HG03108 (cell line): ENCODE measurements at regions not wholly inside any gene's neighbourhood (a gene's known extent, or its start where the extent isn't known, plus 50 kb on each side); places are given as distances from the start of the nearest gene placed in this dataset.
"Not testable (repeated sequence)": the region's sequence is repeated elsewhere in the genome, so short reads cannot be mapped to it uniquely, and the experiment has no call there.

ENCODE experiments used
- ATAC-seq: cut with Tn5 transposase; IDR thresholded peaks from one replicate; pipeline ENCODE4 v1.9.1; 2021; ENCODE audit warnings: moderate library complexity; ENCODE audit not compliant: unreplicated experiment

GRCh38 chr20:30295396-30295795 lies 962.1 kb upstream of the DEFB115 start:
- ATAC-seq, result not testable (repeated sequence)

GRCh38 chr20:30295967-30296366 lies 961.5 kb upstream of the DEFB115 start:
- ATAC-seq, result not testable (repeated sequence)

DNA sequence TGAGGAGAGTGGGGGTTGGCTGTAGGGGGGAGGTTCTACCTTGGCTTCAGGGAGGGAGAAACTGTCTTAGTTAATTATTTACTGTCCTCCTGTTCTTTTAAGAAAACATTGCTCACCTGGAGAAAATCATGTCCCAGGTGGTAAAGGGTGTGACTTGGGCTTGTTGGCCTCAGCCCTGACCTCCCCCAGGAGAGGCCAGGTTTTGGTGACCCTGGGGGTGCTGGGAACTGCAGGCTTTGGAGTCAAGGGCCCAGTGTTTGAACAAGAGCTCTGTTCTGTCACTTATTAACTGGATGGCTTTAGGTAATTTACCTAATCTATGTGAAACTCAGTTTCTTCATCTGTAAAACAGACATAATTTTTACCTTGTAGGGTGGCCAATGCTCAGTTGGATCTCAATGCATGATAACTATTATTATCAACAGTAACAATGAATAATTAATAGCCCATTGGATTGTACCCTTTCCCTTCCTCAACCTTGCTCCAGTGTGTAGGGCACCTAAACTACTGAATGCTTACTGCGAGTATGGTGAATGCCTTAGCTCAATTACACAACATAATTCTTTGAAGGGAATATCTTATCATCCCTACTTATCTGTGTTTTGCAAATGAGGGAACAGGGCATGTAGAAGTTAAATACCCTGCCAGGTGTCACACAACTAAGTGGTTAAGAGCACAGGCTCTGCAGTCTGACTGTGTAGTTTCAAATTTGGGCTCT lies 959.4 kb upstream of the DEFB115 start:
- not testable (repeated sequence) for ATAC-seq

DNA sequence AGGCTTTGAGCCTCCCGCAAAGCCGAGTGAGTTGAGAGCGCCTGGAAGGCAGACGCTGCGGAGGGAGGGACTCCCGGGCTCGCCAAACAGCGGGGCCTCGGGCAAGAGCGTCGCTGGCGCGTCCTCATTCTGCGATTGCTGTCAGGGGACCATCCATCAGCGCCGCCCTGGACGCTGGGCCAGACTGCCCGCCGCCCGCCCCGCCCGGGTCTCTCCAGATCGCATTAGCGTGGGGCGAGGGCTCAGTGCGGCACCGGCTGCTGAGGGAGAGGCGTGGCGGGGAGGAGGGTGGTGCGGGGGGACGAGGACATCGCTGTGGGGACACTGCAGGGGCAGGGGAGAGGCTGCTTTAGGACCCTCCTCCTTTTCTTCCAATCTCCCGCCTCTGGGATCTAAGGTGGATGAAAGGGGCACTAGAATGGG lies 957.2 kb upstream of the DEFB115 start:
- ATAC-seq, result not testable (repeated sequence)

- not testable (repeated sequence) for ATAC-seq
Measured at GRCh38 chr20:30302786-30303185, 954.7 kb upstream of the DEFB115 start.

- not testable (repeated sequence) for ATAC-seq
Measured at GRCh38 chr20:30309938-30310337, 947.5 kb upstream of the DEFB115 start.

GRCh38 chr20:30310385-30310784 lies 947.1 kb upstream of the DEFB115 start:
- ATAC-seq, result not testable (repeated sequence)

DNA sequence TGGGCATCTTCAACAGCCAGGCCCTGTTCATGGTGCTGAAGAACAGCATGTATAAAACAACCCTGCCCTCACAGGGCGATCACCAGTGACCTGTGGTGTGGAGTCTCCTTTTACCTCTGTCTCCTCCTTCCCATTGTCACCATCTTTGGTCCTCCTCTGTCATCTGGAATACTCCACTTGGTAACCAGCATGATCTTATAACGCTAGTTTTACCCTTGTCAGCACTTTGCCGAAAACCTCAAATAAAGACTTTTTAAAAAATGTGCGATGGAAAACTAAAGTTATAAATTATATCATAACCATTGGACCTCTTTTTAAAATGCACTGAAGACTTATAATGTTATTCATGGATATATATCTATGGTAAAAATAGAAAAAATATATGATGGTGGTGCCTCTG lies 945.2 kb upstream of the DEFB115 start:
- not testable (repeated sequence) for ATAC-seq

GRCh38 chr20:30313660-30314059 lies 943.8 kb upstream of the DEFB115 start:
- not testable (repeated sequence) for ATAC-seq

GRCh38 chr20:30316063-30316462 lies 941.4 kb upstream of the DEFB115 start:
- ATAC-seq, result not testable (repeated sequence)

GRCh38 chr20:30316532-30317299 lies 940.7 kb upstream of the DEFB115 start:
- ATAC-seq, result not testable (repeated sequence)

GRCh38 chr20:30333744-30334143 lies 923.7 kb upstream of the DEFB115 start:
- ATAC-seq, result not testable (repeated sequence)

GRCh38 chr20:30337556-30337955 lies 919.9 kb upstream of the DEFB115 start:
- not testable (repeated sequence) for ATAC-seq

DNA sequence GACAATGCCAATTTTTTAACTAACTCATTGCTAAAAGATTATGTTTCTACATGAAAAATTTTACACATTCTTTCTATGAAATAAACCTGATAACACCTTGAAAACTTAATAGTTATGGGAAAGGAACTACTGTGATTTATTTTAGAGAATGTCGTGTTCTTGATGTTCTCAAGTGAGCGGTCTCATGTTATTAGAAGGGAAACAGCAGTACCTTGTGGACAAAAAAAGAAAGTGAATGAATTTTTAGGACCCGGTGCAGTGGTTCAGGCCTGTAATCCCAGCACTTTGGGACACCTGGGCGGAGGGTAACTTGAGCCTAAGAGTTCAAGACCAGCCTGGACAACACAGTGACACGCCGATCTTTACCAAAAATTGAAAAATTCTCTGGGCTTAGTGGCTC lies 908.5 kb upstream of the DEFB115 start:
- not testable (repeated sequence) for ATAC-seq

- ATAC-seq, result not testable (repeated sequence)
Measured at GRCh38 chr20:30356854-30357467, 900.5 kb upstream of the DEFB115 start.

DNA sequence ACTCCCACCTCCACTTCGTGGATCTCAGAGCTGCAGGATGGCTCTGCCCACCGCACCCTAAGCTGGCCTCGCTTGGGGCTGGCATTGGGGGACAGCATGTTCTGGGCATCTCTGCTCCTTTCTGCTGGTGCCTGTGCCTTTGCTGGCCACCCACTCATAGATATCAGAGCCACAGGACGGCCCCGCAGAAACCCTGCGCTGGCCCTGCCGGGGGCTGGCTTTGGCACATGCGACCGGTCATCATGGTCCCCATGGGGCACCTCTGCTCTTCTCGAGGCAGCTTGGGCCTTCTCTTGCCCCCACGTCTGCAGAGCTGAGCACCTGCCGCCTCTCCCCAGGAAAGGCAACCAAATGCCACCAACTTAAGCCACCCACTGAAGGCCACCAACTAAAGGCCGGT lies 895.7 kb upstream of the DEFB115 start:
- not testable (repeated sequence) for ATAC-seq

DNA sequence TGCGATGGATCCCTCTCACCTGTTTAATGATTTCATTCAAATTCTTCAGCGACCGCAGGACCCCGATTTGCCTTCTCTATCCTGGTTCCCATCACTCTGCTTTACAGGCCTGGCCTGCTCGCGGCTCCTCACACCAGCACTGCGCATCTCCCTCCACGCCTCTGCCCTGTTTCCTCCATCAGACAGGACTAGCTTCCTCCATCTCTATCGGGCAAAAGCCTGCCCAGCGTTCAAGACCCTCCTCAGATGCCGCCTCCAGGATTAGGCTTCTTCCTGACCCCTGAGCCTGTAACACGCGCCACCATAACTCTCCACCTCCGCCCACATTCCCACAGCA lies 881.1 kb upstream of the DEFB115 start:
- ATAC-seq, result not testable (repeated sequence)

DNA sequence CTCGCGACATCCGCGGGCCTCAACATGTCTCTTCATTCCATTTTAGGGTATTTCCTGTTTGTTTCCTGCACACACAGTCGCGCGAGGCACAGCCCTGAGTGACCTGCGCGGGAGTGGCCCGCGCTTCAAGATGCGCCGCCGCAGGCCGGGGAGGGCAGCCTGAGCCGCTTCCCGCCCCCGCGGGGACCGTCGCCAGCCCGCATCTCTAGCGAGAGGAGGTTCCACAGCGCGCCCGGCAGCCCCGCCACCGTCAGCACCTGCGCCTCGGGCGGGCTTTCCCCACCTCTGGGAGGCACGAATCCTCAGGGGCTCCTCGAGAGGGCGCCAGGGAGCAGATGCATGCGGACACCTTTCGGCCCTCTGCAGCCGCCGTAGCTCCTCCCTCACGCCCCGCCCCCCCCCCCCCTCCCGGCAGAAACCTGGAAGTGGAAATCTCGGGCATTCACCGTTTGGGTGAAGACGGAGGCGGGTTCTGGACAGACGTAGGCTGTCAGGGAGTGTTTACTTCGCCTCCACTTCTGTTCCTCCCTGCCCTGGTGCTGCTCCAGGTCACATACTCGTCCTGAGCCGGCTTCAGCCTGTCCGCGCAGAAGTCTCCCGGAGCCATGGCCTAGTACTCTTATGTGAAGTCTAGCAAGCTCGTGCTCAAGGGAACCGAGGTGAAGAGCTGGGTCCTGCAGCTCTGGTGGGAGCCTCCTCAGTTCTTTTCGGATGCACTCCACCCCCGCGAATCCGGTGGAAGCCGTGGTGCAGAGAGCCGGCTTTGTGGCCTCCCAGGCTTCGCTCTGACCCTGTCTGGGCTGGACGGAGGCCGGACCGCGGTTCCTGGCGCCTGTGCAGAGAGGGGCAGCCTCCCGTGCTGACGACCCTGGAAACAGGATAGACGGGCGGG lies 880.5 kb upstream of the DEFB115 start:
- ATAC-seq, result peak; percentile 94

- ATAC-seq, result not testable (repeated sequence)
Measured at GRCh38 chr20:30378317-30378716, 879.1 kb upstream of the DEFB115 start.

DNA sequence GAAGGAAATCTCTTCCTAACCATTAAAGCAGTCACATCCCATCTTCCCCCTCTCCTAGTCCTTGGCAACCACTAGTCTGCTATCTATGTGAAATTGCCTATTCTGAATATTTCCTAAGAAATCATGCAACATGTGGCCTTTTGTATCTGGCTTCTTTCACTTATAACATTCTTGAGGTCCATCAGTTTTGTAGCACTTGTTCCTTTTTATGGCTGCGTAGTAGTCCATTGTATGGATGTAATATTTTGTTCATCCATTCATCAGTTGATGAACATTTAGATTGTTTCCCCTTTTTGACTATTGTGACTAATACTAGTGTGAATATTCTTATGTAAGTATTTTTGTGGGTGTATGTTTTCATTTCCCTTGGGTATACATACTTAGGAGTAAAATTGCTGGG lies 878.7 kb upstream of the DEFB115 start:
- ATAC-seq, result not testable (repeated sequence)

DNA sequence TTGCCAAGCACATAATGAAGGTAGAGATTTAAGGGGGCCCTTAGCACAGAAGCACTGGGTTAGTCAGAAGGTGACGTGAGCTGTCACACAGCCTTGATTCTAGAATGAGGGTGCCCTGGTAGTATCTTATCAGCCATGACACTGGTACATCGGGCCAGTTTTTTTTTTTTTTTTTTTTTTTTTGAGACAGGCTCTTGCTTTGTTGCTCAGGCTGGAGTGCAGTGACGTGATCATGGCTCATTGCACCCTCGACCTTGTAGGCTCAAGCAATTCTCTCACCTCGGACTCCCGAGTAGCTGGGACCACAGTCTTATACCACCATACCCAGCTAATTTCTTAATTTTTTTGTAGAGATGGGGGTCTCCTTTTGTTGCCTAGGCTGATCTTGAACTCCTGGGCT lies 872.6 kb upstream of the DEFB115 start:
- ATAC-seq, result not testable (repeated sequence)
